Chondrocyte (in vitro differentiated cells): ENCODE measurements at regions not wholly inside any gene's neighbourhood (a gene's known extent, or its start where the extent isn't known, plus 50 kb on each side); places are given as distances from the start of the nearest gene placed in this dataset.
"Not testable (repeated sequence)": the region's sequence is repeated elsewhere in the genome, so short reads cannot be mapped to it uniquely, and the experiment has no call there.

Experiments used
- DNase-seq: peaks from one replicate; pipeline ENCODE4 v3.0.0; 2021; ENCODE audit warnings: mixed read lengths, low spot score
- H3K27ac Mint-ChIP-seq: one replicate; pipeline ENCODE4 v1.8.0; 2021; ENCODE audit warnings: mild to moderate bottlenecking, moderate library complexity, mixed read lengths; ENCODE audit not compliant: unreplicated experiment
- H3K27me3 Mint-ChIP-seq: 2 replicates; pipeline ENCODE4 v1.8.0; 2021; ENCODE audit warnings: low read depth, mixed read lengths
- H3K36me3 Mint-ChIP-seq: 2 replicates; pipeline ENCODE4 v1.8.0; 2021; ENCODE audit warnings: low read depth, mixed read lengths
- H3K4me1 Mint-ChIP-seq: 2 replicates; pipeline ENCODE4 v1.8.0; 2021; ENCODE audit warnings: low read depth, mild to moderate bottlenecking, mixed read lengths
- H3K4me3 Mint-ChIP-seq: one replicate; pipeline ENCODE4 v1.8.0; 2021; ENCODE audit warnings: mild to moderate bottlenecking, moderate library complexity, mixed read lengths; ENCODE audit not compliant: unreplicated experiment
- H3K9me3 Mint-ChIP-seq: 2 replicates; pipeline ENCODE4 v1.8.0; 2021; ENCODE audit warnings: low read depth, mixed read lengths
- TF ChIP-seq, protein P1 (sequence below): fragments of 200-600 bp; sonication (generic); IDR thresholded peaks from 2 replicates; pipeline ENCODE4 v1.5.0; 2021; ENCODE audit warnings: antibody characterized with exemption, mild to moderate bottlenecking, moderate library complexity

DNA sequence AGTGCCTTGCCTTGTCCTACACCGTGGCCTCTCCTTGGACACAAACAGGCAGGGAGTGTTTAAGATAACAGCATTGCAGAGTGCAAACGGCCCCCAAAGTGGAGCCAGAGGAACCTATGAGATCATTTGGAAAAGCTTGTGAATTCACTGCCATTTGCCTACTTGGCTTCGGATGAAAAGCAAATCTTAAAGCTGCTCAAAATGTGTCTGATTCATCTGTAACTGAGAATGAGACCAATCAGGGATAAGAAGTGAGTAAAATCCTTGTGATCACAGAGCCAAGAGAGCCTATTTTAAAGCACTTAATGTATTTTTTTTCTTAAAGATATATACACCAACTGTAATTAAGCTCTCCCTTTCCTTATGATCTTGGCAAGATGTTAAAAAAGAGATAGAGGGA is 65.7 kb upstream of the BACH2 start:
- TF ChIP-seq, protein P1, sequence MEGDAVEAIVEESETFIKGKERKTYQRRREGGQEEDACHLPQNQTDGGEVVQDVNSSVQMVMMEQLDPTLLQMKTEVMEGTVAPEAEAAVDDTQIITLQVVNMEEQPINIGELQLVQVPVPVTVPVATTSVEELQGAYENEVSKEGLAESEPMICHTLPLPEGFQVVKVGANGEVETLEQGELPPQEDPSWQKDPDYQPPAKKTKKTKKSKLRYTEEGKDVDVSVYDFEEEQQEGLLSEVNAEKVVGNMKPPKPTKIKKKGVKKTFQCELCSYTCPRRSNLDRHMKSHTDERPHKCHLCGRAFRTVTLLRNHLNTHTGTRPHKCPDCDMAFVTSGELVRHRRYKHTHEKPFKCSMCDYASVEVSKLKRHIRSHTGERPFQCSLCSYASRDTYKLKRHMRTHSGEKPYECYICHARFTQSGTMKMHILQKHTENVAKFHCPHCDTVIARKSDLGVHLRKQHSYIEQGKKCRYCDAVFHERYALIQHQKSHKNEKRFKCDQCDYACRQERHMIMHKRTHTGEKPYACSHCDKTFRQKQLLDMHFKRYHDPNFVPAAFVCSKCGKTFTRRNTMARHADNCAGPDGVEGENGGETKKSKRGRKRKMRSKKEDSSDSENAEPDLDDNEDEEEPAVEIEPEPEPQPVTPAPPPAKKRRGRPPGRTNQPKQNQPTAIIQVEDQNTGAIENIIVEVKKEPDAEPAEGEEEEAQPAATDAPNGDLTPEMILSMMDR, result no peak
- Mint-ChIP-seq H3K27me3 (no peaks in the 10 kb centered on the region), H3K4me3 (no peak overlapping the region), H3K27ac (peak overlapping the region; percentile 65), H3K4me1 (peaks cover 12% of the 10 kb centered on the region), H3K9me3 (no peaks in the 10 kb centered on the region), H3K36me3 (no peaks in the 10 kb centered on the region)
- DNase-seq, result no peak

DNA sequence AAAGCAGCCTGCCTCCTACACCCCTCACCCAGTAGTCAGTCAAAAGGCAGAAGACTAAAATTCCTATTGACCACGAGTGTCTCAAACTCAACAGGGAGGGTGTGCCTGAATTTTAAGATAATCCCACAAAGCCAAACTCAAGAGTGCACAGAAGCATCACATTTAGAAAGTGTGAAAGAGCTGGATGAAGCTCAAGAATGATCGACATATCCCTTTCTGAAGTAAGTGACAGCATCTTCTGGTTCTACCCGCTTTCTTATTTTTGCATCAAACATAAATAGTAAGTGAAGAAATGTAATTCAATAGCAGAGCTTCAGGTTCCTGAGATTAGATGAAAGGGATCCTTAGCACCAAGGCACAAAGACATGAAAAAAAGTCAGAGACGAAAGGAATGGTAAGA is 64.5 kb upstream of the BACH2 start:
- TF ChIP-seq, protein P1, result no peak
- H3K36me3 Mint-ChIP-seq, result no peaks in the 10 kb centered on the region
- H3K4me1 Mint-ChIP-seq, result peaks cover 12% of the 10 kb centered on the region
- no peak for DNase-seq
- H3K4me3 Mint-ChIP-seq, result no peak overlapping the region
- no peak overlapping the region for H3K27ac Mint-ChIP-seq
- no peaks in the 10 kb centered on the region for H3K27me3 Mint-ChIP-seq
- no peaks in the 10 kb centered on the region for H3K9me3 Mint-ChIP-seq

DNA sequence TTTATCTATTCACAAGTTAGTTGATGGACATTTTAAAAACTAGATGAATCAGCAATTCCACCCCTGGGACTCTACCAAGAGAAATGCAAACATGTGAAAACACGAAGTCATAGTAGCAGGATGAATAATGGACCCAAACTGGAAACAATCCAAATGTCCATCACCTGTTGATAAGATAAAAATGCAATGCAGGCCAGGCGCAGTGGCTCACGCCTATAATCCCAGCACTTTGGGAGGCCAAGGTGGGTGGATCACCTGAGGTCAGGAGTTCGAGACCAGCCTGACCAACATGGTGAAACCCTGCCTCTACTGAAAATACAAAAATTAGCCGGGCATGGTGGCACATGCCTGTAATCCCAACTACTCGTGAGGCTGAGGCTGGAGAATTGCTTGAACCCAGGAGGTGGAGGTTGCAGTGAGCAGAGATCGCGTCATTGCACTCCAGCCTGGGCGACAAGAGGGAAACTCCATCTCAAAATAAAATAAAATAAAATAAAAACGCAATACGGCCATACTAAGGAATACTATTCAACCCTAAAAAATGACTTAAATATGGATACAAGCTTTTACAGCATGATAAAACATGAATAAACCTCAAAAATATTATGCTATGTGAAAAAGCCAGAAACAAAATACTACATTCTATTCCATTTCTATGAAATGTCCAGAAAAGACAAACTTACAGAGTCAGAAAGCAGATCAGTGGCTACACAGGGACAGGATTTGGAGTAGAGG is 61.6 kb upstream of the BACH2 start:
- not testable (repeated sequence) for DNase-seq, H3K4me3 Mint-ChIP-seq, H3K27ac Mint-ChIP-seq

DNA sequence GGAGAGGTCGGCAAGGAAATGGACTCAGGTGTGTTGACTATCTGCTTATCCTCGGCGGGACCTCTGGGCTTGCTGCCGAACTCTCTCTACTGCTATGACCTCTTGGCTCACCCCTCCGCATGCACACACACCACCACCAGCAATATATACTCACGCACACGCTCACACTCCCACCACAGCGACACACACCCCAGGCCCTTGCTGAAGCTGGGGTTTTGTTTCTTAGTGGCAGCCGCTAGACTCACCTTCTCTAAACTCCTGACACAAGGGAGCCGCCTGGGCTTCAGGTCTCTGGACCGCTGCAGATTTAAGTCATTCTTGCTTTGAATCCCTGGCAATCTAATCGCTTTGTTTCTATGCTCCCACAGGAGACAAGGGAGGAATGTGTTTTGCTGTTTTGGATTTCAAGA is 59.4 kb upstream of the BACH2 start:
- H3K4me3 Mint-ChIP-seq, result no peak overlapping the region
- no peak overlapping the region for H3K27ac Mint-ChIP-seq

More for the DNA sequence above, 61.6 kb upstream of the BACH2 start:
- not testable (repeated sequence) for H3K4me1 Mint-ChIP-seq, H3K27me3 Mint-ChIP-seq, H3K36me3 Mint-ChIP-seq, H3K9me3 Mint-ChIP-seq

DNA sequence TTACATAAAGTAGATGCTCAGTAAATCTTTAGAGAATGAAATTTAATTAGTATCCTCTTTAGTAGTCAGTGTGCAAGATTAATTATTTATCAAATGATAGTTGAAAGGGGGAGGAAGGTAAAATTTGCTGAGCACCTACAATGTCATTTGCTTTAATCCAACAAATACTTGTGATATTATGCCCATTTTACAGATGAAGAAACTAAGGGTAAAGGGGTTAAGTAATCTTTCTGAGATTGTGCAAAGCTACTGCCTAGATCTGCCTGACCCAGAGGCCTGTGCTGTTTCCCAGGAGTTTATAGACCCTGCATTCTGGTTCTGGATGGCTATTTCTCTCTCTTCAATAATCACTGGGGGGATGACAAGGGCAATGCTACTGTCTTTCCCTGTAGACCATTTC is 58.3 kb upstream of the BACH2 start:
- no peak overlapping the region for H3K27ac Mint-ChIP-seq
- no peak for DNase-seq
- no peaks in the 10 kb centered on the region for H3K36me3 Mint-ChIP-seq
- TF ChIP-seq, protein P1, result no peak
- no peak overlapping the region for H3K4me3 Mint-ChIP-seq
- peaks cover 8% of the 10 kb centered on the region for H3K27me3 Mint-ChIP-seq
- H3K9me3 Mint-ChIP-seq, result peaks cover 2% of the 10 kb centered on the region
- no peaks in the 10 kb centered on the region for H3K4me1 Mint-ChIP-seq

More for the DNA sequence above, 59.4 kb upstream of the BACH2 start:
- no peak for DNase-seq
- Mint-ChIP-seq H3K36me3 (no peaks in the 10 kb centered on the region), H3K27me3 (peaks cover 6% of the 10 kb centered on the region), H3K9me3 (no peaks in the 10 kb centered on the region), H3K4me1 (no peaks in the 10 kb centered on the region)
- TF ChIP-seq, protein P1, result no peak

DNA sequence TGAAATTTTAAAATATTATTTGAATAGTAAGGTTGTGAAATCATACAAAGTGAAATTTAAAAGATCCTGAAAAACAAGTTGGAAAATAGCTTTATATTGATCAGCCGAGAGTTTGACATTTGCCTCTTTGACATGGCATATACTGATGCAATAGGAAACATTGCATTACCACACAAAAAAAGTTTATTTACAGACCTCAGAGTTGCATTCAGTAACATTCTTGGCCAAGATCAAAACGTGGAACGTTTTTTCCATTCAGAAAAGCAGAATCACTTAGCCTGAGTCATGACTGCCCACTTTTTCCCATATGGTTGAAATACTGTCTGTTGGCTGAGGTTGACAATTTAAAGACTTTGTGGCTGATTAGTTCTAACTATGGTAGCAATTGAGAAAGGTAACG is 55.1 kb upstream of the BACH2 start:
- Mint-ChIP-seq H3K27me3 (peaks cover 21% of the 10 kb centered on the region), H3K4me1 (no peaks in the 10 kb centered on the region), H3K9me3 (peaks cover 5% of the 10 kb centered on the region), H3K27ac (no peak overlapping the region), H3K4me3 (no peak overlapping the region), H3K36me3 (no peaks in the 10 kb centered on the region)
- TF ChIP-seq, protein P1, result no peak
- DNase-seq, result no peak
